K562 (cell line): ENCODE measurements at regions not wholly inside any gene's neighbourhood (a gene's known extent, or its start where the extent isn't known, plus 50 kb on each side); places are given as distances from the start of the nearest gene placed in this dataset.

Experiments
- CBX1 ChIP-seq: sonication (generic); IDR thresholded peaks from 2 replicates; pipeline ENCODE4 v1.6.1; 2016; ENCODE audit warnings: antibody characterized with exemption, low read depth, mild to moderate bottlenecking
- E2F3 ChIP-seq: fragments of 250-450 bp; sonication (Bioruptor Pico); IDR thresholded peaks from 2 replicates; pipeline ENCODE4 v1.4.0; 2020; ENCODE audit warnings: mild to moderate bottlenecking
- HMGN3 ChIP-seq: IDR thresholded peaks from 2 replicates; pipeline ENCODE4 v1.6.1; 2011; ENCODE audit warnings: borderline replicate concordance, low read depth, mild to moderate bottlenecking, mixed read lengths, low read length; ENCODE audit not compliant: insufficient read length; ENCODE audit errors: extremely low read depth
- MCM2 ChIP-seq: fragments of 450-650 bp; IDR thresholded peaks from 2 replicates; pipeline ENCODE4 v1.6.1; 2017; ENCODE audit warnings: low read depth, mild to moderate bottlenecking
- MCM5 ChIP-seq: fragments of 450-650 bp; IDR thresholded peaks from 2 replicates; pipeline ENCODE4 v1.6.1; 2016; ENCODE audit warnings: low read depth
- POLR2H ChIP-seq: IDR thresholded peaks from 2 replicates; pipeline ENCODE4 v1.6.1; 2016; ENCODE audit warnings: missing genetic modification characterization, low read depth, mild to moderate bottlenecking, control low read depth, missing compliant biosample characterization, moderate library complexity
- RFX7 ChIP-seq: fragments of 250-450 bp; sonication (Bioruptor Pico); IDR thresholded peaks from 2 replicates; pipeline ENCODE4 v1.5.1; 2021; ENCODE audit warnings: mild to moderate bottlenecking
- SNIP1 ChIP-seq: fragments of 450-650 bp; IDR thresholded peaks from 2 replicates; pipeline ENCODE4 v1.7.1; 2017; ENCODE audit warnings: low read depth, mild to moderate bottlenecking
- SRSF3 ChIP-seq: fragments of 200-400 bp; formaldehyde crosslinking; IDR thresholded peaks from 2 replicates; pipeline ENCODE4 v1.6.1; 2016; ENCODE audit warnings: mild to moderate bottlenecking, low read length, moderate library complexity; ENCODE audit not compliant: insufficient read depth
- ZKSCAN8 ChIP-seq: fragments of 200-800 bp; sonication (Bioruptor generic); IDR thresholded peaks from 2 replicates; pipeline ENCODE4 v1.6.1; 2016; ENCODE audit warnings: missing genetic modification characterization, missing compliant biosample characterization
- ZNF124 ChIP-seq: sonication (generic); formaldehyde crosslinking; IDR thresholded peaks from 2 replicates; pipeline ENCODE4 v1.8.1; 2022; ENCODE audit warnings: missing genetic modification reagents
- ZNF184 ChIP-seq: sonication (generic); formaldehyde crosslinking; IDR thresholded peaks from 2 replicates; pipeline ENCODE4 v1.5.0; 2020; ENCODE audit warnings: missing genetic modification reagents
- ZNF232 ChIP-seq: sonication (generic); formaldehyde crosslinking; IDR thresholded peaks from 2 replicates; pipeline ENCODE4 v1.8.0; 2022; ENCODE audit warnings: mild to moderate bottlenecking, missing genetic modification reagents
- ZNF311 ChIP-seq: fragments of 250-450 bp; sonication (Bioruptor Pico); IDR thresholded peaks from 2 replicates; pipeline ENCODE4 v1.4.0; 2020; ENCODE audit warnings: mild to moderate bottlenecking, moderate library complexity
- ZNF445 ChIP-seq: fragments of 250-450 bp; sonication (Bioruptor Pico); IDR thresholded peaks from 2 replicates; pipeline ENCODE4 v1.4.0; 2020; ENCODE audit warnings: low read depth, mild to moderate bottlenecking, moderate library complexity
- ZNF77 ChIP-seq: fragments of 250-450 bp; sonication (Bioruptor Pico); IDR thresholded peaks from 2 replicates; pipeline ENCODE4 v1.5.0; 2020
- ZNF780A ChIP-seq: fragments of 250-450 bp; sonication (Bioruptor Pico); IDR thresholded peaks from 2 replicates; pipeline ENCODE4 v1.5.0; 2021; ENCODE audit warnings: mild to moderate bottlenecking
- TF ChIP-seq, protein P1 (sequence below): IDR thresholded peaks from 2 replicates; pipeline ENCODE4 v1.6.1; 2011; ENCODE audit warnings: borderline replicate concordance, low read depth, mild to moderate bottlenecking, moderate library complexity, low read length; ENCODE audit not compliant: insufficient read depth, poor library complexity, severe bottlenecking
- TF ChIP-seq, protein P2 (sequence below): fragments of 250-450 bp; sonication (Bioruptor Pico); IDR thresholded peaks from 2 replicates; pipeline ENCODE4 v1.4.0; 2020; ENCODE audit warnings: mild to moderate bottlenecking, moderate library complexity
- TF ChIP-seq, protein P3 (sequence below): sonication (generic); formaldehyde crosslinking; IDR thresholded peaks from 2 replicates; pipeline ENCODE4 v1.4.0; 2020; ENCODE audit warnings: mild to moderate bottlenecking, missing genetic modification reagents
- TF ChIP-seq, protein P4 (sequence below): fragments of 250-450 bp; sonication (Bioruptor Pico); IDR thresholded peaks from 2 replicates; pipeline ENCODE4 v1.6.1; 2021; ENCODE audit warnings: mild to moderate bottlenecking

DNA sequence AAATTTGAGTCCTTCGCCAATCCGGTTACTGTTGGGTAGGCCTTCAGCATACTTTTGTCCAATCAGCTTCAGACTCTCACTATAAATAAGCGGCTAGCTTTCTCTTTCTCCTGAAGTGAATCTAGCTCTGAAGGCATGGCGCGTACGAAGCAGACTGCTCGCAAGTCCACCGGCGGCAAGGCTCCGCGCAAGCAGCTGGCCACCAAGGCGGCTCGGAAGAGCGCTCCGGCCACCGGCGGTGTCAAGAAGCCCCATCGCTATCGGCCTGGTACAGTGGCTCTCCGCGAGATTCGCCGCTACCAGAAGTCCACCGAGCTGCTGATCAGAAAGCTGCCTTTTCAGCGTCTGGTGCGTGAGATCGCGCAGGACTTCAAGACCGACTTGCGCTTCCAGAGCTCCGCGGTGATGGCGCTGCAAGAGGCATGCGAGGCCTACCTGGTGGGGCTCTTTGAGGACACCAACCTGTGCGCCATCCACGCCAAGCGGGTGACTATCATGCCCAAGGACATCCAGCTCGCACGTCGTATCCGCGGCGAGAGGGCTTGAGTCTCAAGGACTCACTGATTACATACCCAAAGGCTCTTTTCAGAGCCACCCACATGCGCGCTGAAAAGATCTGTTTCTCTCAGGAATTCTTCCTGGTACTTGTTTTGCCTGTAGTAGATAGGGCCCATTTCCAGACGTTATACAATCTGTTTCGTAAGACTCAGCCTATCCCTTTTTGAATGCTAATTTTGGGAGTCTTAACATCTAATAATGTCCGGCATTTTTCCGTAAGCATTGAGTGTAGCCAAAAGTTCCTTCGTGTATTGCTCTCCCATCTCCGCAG is 102.0 kb downstream of the OR2B2 start (continued):
- TF ChIP-seq, protein P1, sequence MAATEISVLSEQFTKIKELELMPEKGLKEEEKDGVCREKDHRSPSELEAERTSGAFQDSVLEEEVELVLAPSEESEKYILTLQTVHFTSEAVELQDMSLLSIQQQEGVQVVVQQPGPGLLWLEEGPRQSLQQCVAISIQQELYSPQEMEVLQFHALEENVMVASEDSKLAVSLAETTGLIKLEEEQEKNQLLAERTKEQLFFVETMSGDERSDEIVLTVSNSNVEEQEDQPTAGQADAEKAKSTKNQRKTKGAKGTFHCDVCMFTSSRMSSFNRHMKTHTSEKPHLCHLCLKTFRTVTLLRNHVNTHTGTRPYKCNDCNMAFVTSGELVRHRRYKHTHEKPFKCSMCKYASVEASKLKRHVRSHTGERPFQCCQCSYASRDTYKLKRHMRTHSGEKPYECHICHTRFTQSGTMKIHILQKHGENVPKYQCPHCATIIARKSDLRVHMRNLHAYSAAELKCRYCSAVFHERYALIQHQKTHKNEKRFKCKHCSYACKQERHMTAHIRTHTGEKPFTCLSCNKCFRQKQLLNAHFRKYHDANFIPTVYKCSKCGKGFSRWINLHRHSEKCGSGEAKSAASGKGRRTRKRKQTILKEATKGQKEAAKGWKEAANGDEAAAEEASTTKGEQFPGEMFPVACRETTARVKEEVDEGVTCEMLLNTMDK = no peak
- TF ChIP-seq CBX1 (peak; percentile 98), MCM5 (no peak), ZNF780A (CRISPR knock-in tag) (no peak), ZNF445 (CRISPR knock-in tag) (no peak), SRSF3 (no peak), E2F3 (CRISPR knock-in tag) (0 out of 2 replicates have a peak, but pooled peaks have one; percentile 58), ZKSCAN8 (CRISPR knock-in tag) (no peak), MCM2 (no peak), HMGN3 (peak; percentile 97), ZNF77 (CRISPR knock-in tag) (no peak), RFX7 (0 out of 2 replicates have a peak, but pooled peaks have one; percentile 16), ZNF184 (no peak), ZNF232 (CRISPR knock-in tag) (peak; percentile 79), ZNF124 (CRISPR knock-in tag) (no peak), POLR2H (tag) (peak; percentile 98), ZNF311 (CRISPR knock-in tag) (no peak), SNIP1 (no peak)
- TF ChIP-seq, protein P2, sequence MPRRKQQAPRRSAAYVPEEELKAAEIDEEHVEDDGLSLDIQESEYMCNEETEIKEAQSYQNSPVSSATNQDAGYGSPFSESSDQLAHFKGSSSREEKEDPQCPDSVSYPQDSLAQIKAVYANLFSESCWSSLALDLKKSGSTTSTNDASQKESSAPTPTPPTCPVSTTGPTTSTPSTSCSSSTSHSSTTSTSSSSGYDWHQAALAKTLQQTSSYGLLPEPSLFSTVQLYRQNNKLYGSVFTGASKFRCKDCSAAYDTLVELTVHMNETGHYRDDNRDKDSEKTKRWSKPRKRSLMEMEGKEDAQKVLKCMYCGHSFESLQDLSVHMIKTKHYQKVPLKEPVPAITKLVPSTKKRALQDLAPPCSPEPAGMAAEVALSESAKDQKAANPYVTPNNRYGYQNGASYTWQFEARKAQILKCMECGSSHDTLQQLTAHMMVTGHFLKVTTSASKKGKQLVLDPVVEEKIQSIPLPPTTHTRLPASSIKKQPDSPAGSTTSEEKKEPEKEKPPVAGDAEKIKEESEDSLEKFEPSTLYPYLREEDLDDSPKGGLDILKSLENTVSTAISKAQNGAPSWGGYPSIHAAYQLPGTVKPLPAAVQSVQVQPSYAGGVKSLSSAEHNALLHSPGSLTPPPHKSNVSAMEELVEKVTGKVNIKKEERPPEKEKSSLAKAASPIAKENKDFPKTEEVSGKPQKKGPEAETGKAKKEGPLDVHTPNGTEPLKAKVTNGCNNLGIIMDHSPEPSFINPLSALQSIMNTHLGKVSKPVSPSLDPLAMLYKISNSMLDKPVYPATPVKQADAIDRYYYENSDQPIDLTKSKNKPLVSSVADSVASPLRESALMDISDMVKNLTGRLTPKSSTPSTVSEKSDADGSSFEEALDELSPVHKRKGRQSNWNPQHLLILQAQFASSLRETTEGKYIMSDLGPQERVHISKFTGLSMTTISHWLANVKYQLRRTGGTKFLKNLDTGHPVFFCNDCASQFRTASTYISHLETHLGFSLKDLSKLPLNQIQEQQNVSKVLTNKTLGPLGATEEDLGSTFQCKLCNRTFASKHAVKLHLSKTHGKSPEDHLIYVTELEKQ = no peak
- TF ChIP-seq, protein P3, sequence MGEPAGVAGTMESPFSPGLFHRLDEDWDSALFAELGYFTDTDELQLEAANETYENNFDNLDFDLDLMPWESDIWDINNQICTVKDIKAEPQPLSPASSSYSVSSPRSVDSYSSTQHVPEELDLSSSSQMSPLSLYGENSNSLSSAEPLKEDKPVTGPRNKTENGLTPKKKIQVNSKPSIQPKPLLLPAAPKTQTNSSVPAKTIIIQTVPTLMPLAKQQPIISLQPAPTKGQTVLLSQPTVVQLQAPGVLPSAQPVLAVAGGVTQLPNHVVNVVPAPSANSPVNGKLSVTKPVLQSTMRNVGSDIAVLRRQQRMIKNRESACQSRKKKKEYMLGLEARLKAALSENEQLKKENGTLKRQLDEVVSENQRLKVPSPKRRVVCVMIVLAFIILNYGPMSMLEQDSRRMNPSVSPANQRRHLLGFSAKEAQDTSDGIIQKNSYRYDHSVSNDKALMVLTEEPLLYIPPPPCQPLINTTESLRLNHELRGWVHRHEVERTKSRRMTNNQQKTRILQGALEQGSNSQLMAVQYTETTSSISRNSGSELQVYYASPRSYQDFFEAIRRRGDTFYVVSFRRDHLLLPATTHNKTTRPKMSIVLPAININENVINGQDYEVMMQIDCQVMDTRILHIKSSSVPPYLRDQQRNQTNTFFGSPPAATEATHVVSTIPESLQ (CRISPR knock-in tag) = no peak
- TF ChIP-seq, protein P4, sequence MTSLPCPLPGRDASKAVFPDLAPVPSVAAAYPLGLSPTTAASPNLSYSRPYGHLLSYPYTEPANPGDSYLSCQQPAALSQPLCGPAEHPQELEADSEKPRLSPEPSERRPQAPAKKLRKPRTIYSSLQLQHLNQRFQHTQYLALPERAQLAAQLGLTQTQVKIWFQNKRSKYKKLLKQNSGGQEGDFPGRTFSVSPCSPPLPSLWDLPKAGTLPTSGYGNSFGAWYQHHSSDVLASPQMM = no peak
